Prostate gland (tissue), 2 donors: ENCODE measurements at regions not wholly inside any gene's neighbourhood (a gene's known extent, or its start where the extent isn't known, plus 50 kb on each side); places are given as distances from the start of the nearest gene placed in this dataset.

Experiments used
- CTCF ChIP-seq, 4 experiments: fragments of 200-600 bp in 2 of 4; fragments of 450-650 bp in 2 of 4; sonication (generic) in 2 of 4; IDR thresholded peaks; 1 replicate in 3 of 4; 2 replicates in 1 of 4; pipeline ENCODE4 v1.5.1; 2016 to 2019; ENCODE audit warnings: antibody characterized with exemption in 4 of 4, mild to moderate bottlenecking in 2 of 4, moderate library complexity in 2 of 4
- POLR2A ChIP-seq: fragments of 450-650 bp; IDR thresholded peaks from one replicate; pipeline ENCODE4 v1.6.1; 2016; ENCODE audit warnings: antibody characterized with exemption, mild to moderate bottlenecking

GRCh38 chr6:14951704-14952103, 294.2 kb upstream of the JARID2 start:
- TF ChIP-seq CTCF (IDR thresholded peaks at IDR 0.05): no peak
- TF ChIP-seq POLR2A: no peak
